H9 (cell line): ENCODE measurements at regions not wholly inside any gene's neighbourhood (a gene's known extent, or its start where the extent isn't known, plus 50 kb on each side); places are given as distances from the start of the nearest gene placed in this dataset.

Experiments
- DNase-seq: peaks from one replicate; pipeline ENCODE4 v3.0.0-alpha.2; 2017
- H2AFZ ChIP-seq: one replicate; pipeline ENCODE4 v1.6.1; 2013; ENCODE audit warnings: mild to moderate bottlenecking, low read length, control low read depth, moderate library complexity
- H2AK5ac ChIP-seq: 2 replicates; pipeline ENCODE4 v1.6.1; 2013; ENCODE audit warnings: low read length, control low read depth, mixed read lengths; ENCODE audit not compliant: insufficient read length
- H2BK120ac ChIP-seq: one replicate; pipeline ENCODE4 v1.6.1; 2013; ENCODE audit warnings: low read depth, mild to moderate bottlenecking, low read length, control low read depth, inconsistent platforms; ENCODE audit not compliant: poor library complexity, severe bottlenecking
- H2BK12ac ChIP-seq: 2 replicates; pipeline ENCODE4 v1.6.1; 2013; ENCODE audit warnings: low read length, control low read depth, mixed read lengths, low read depth; ENCODE audit not compliant: insufficient read length
- H2BK15ac ChIP-seq: 2 replicates; pipeline ENCODE4 v1.6.1; 2013; ENCODE audit warnings: low read depth, low read length, control low read depth
- H2BK20ac ChIP-seq: one replicate; pipeline ENCODE4 v1.6.1; 2013; ENCODE audit warnings: low read depth, mild to moderate bottlenecking, low read length, control low read depth, inconsistent platforms; ENCODE audit not compliant: poor library complexity, severe bottlenecking
- H2BK5ac ChIP-seq: 2 replicates; pipeline ENCODE4 v1.6.1; 2013; ENCODE audit warnings: low read length, control low read depth, mixed read lengths; ENCODE audit not compliant: insufficient read length
- H3K14ac ChIP-seq: 2 replicates; pipeline ENCODE4 v1.6.1; 2013; ENCODE audit warnings: low read length, control low read depth; ENCODE audit not compliant: insufficient read depth
- H3K18ac ChIP-seq: 2 replicates; pipeline ENCODE4 v1.6.1; 2013; ENCODE audit warnings: low read depth, mild to moderate bottlenecking, mixed read lengths, low read length, control low read depth; ENCODE audit not compliant: insufficient read length
- H3K23ac ChIP-seq: 2 replicates; pipeline ENCODE4 v1.6.1; 2013; ENCODE audit warnings: low read length, control low read depth, mixed read lengths, low read depth; ENCODE audit not compliant: insufficient read length
- H3K23me2 ChIP-seq: 2 replicates; pipeline ENCODE4 v1.6.1; 2013; ENCODE audit warnings: low read depth, mild to moderate bottlenecking, mixed read lengths, low read length, control low read depth; ENCODE audit not compliant: insufficient read length, poor library complexity, severe bottlenecking
- H3K27ac ChIP-seq: 2 replicates; pipeline ENCODE4 v1.5.1; 2013; ENCODE audit warnings: low read length, control low read depth, mixed read lengths, low read depth; ENCODE audit not compliant: insufficient read length
- H3K27me3 ChIP-seq: 2 replicates; pipeline ENCODE4 v1.6.1; 2013; ENCODE audit warnings: low read length, control low read depth, inconsistent platforms; ENCODE audit not compliant: insufficient read depth
- H3K4ac ChIP-seq: 2 replicates; pipeline ENCODE4 v1.6.1; 2013; ENCODE audit warnings: low read depth, mild to moderate bottlenecking, control low read depth, inconsistent platforms, low read length, moderate library complexity
- H3K4me1 ChIP-seq: 2 replicates; pipeline ENCODE4 v1.6.1; 2013; ENCODE audit warnings: low read length, control low read depth, inconsistent platforms; ENCODE audit not compliant: insufficient read depth
- H3K4me2 ChIP-seq: 2 replicates; pipeline ENCODE4 v1.6.1; 2013; ENCODE audit warnings: low read length, control low read depth, mixed read lengths; ENCODE audit not compliant: insufficient read length, insufficient read depth
- H3K56ac ChIP-seq: 2 replicates; pipeline ENCODE4 v1.6.1; 2013; ENCODE audit warnings: low read depth, mild to moderate bottlenecking, mixed read lengths, low read length, control low read depth; ENCODE audit not compliant: insufficient read length
- H3K79me1 ChIP-seq: 2 replicates; pipeline ENCODE4 v1.6.1; 2013; ENCODE audit warnings: low read depth, mild to moderate bottlenecking, moderate library complexity, low read length, control low read depth, inconsistent platforms; ENCODE audit not compliant: insufficient read depth, poor library complexity, severe bottlenecking
- H3K79me2 ChIP-seq: 2 replicates; pipeline ENCODE4 v1.6.1; 2013; ENCODE audit warnings: low read length, control low read depth, inconsistent platforms; ENCODE audit not compliant: insufficient read depth
- H3K9ac ChIP-seq: 2 replicates; pipeline ENCODE4 v1.6.1; 2013; ENCODE audit warnings: low read length, control low read depth, mixed read lengths; ENCODE audit not compliant: insufficient read length; ENCODE audit errors: extremely low read depth
- H3K9me3 ChIP-seq: one replicate; pipeline ENCODE4 v1.6.1; 2013; ENCODE audit warnings: low read depth, low read length, inconsistent platforms; ENCODE audit not compliant: control insufficient read depth
- H3T11ph ChIP-seq: one replicate; pipeline ENCODE4 v1.6.1; 2013; ENCODE audit warnings: mild to moderate bottlenecking, low read length, control low read depth, inconsistent platforms
- H4K20me1 ChIP-seq: one replicate; pipeline ENCODE4 v1.6.1; 2013; ENCODE audit not compliant: control insufficient read depth, insufficient read length, insufficient read depth
- H4K5ac ChIP-seq: 2 replicates; pipeline ENCODE4 v1.6.1; 2013; ENCODE audit warnings: low read depth, mild to moderate bottlenecking, mixed read lengths, low read length, control low read depth; ENCODE audit not compliant: insufficient read length
- H4K8ac ChIP-seq: replicated peaks from 2 replicates; pipeline ENCODE4 v1.6.1; 2013; ENCODE audit warnings: low read length, control low read depth, mixed read lengths, low read depth; ENCODE audit not compliant: insufficient read length
- H4K91ac ChIP-seq: 2 replicates; pipeline ENCODE4 v1.6.1; 2013; ENCODE audit warnings: low read depth, mild to moderate bottlenecking, moderate library complexity, mixed read lengths, low read length, control low read depth; ENCODE audit not compliant: insufficient read length
- H3K27ac Mint-ChIP-seq, 3 experiments: 2 replicates in 2 of 3; 3 replicates in 1 of 3; pipeline ENCODE4 v1.8.0; 2020 to 2021; ENCODE audit warnings: mixed read lengths in 3 of 3, mild to moderate bottlenecking in 1 of 3, moderate library complexity in 1 of 3
- H3K27me3 Mint-ChIP-seq: 2 replicates; pipeline ENCODE4 v1.8.0; 2021; ENCODE audit warnings: low read depth, mild to moderate bottlenecking, moderate library complexity, mixed read lengths
- H3K36me3 Mint-ChIP-seq, 3 experiments: 2 replicates in 2 of 3; 3 replicates in 1 of 3; pipeline ENCODE4 v1.8.0; 2020 to 2021; ENCODE audit warnings: low read depth in 3 of 3, mixed read lengths in 3 of 3; ENCODE audit not compliant: insufficient read depth in 1 of 3
- H3K4me1 Mint-ChIP-seq, 2 experiments: 2 replicates each; pipeline ENCODE4 v1.8.0; 2020; ENCODE audit warnings: mixed read lengths in 2 of 2
- H3K4me3 Mint-ChIP-seq, 2 experiments: 2 replicates in 1 of 2; 3 replicates in 1 of 2; pipeline ENCODE4 v1.8.0; 2020 to 2021; ENCODE audit warnings: mild to moderate bottlenecking in 2 of 2, mixed read lengths in 2 of 2, moderate library complexity in 1 of 2
- H3K9me3 Mint-ChIP-seq, 2 experiments: 2 replicates in 1 of 2; 3 replicates in 1 of 2; pipeline ENCODE4 v1.8.0; 2020; ENCODE audit warnings: mild to moderate bottlenecking in 2 of 2, mixed read lengths in 2 of 2, moderate library complexity in 1 of 2
- TF ChIP-seq, protein P1 (sequence below): fragments of 200-600 bp; sonication (generic); conservative IDR thresholded peaks from 3 replicates; pipeline ENCODE4 v1.8.0; 2021; ENCODE audit warnings: antibody characterized with exemption, mild to moderate bottlenecking

GRCh38 chr12:4979737-4980136 is 63.9 kb upstream of the KCNA5 start:
- no peak overlapping the region for H4K5ac ChIP-seq

More at GRCh38 chr12:4979737-4980136, 63.9 kb upstream of the KCNA5 start:
- TF ChIP-seq, protein P1, sequence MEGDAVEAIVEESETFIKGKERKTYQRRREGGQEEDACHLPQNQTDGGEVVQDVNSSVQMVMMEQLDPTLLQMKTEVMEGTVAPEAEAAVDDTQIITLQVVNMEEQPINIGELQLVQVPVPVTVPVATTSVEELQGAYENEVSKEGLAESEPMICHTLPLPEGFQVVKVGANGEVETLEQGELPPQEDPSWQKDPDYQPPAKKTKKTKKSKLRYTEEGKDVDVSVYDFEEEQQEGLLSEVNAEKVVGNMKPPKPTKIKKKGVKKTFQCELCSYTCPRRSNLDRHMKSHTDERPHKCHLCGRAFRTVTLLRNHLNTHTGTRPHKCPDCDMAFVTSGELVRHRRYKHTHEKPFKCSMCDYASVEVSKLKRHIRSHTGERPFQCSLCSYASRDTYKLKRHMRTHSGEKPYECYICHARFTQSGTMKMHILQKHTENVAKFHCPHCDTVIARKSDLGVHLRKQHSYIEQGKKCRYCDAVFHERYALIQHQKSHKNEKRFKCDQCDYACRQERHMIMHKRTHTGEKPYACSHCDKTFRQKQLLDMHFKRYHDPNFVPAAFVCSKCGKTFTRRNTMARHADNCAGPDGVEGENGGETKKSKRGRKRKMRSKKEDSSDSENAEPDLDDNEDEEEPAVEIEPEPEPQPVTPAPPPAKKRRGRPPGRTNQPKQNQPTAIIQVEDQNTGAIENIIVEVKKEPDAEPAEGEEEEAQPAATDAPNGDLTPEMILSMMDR: no peak
- H3K27ac Mint-ChIP-seq: no peak overlapping the region
- Histone ChIP-seq H3K14ac (no peak overlapping the region), H3K4me1 (no peaks in the 10 kb centered on the region), H3K9me3 (no peaks in the 10 kb centered on the region), H3K23me2 (no peaks in the 10 kb centered on the region), H2AK5ac (no peak overlapping the region), H4K8ac (no peak overlapping the region), H3K23ac (no peak overlapping the region), H2BK120ac (no peak overlapping the region), H2BK12ac (no peak overlapping the region), H3K18ac (no peak overlapping the region), H4K20me1 (no peaks in the 10 kb centered on the region), H2BK20ac (no peak overlapping the region), H3K4me2 (no peak overlapping the region), H2BK15ac (no peak overlapping the region), H3T11ph (no peak overlapping the region), H4K91ac (no peak overlapping the region), H2AFZ (no peak overlapping the region), H2BK5ac (no peak overlapping the region), H3K9ac (no peak overlapping the region), H3K79me1 (no peaks in the 10 kb centered on the region), H3K27me3 (no peaks in the 10 kb centered on the region), H3K79me2 (no peaks in the 10 kb centered on the region), H3K4ac (no peak overlapping the region), H3K27ac (no peak overlapping the region), H3K56ac (no peak overlapping the region)
- no peaks in the 10 kb centered on the region for H3K36me3 Mint-ChIP-seq
- no peak for DNase-seq
- H3K27me3 Mint-ChIP-seq: peaks cover 47% of the 10 kb centered on the region
- no peaks in the 10 kb centered on the region for H3K9me3 Mint-ChIP-seq
- peaks cover 4 to 19% of the 10 kb centered on the region in 2 experiments; a peak in 3 of 4 replicates for H3K4me1 Mint-ChIP-seq
- no peak overlapping the region for H3K4me3 Mint-ChIP-seq
